Endothelial cell of umbilical vein (primary cell): ENCODE measurements at regions not wholly inside any gene's neighbourhood (a gene's known extent, or its start where the extent isn't known, plus 50 kb on each side); places are given as distances from the start of the nearest gene placed in this dataset.

Source experiments
- BruUV-seq: library from RNA; stranded (reverse); fragments of 400-500 nt; replicated peaks from 2 replicates; lab custom pipeline; 2021; lab: Mats Ljungman, UMichigan
- CTCF ChIA-PET: fragments of 300-600, 350-600 bp; sonication (Branson Sonifier 250); formaldehyde crosslinking; loops from one replicate; lab custom pipeline; 2021; ENCODE audit warnings: antibody characterized with exemption, inconsistent platforms; lab: Charles Lee
- POLR2A ChIA-PET: fragments of 300-600, 350-600 bp; sonication (Branson Sonifier 250); formaldehyde crosslinking; loops from one replicate; lab custom pipeline; 2021; ENCODE audit warnings: antibody characterized with exemption, inconsistent platforms; lab: Charles Lee
- DNase-seq: peaks from one replicate; pipeline ENCODE4 v3.0.0-alpha.2; 2011; ENCODE audit warnings: low read depth, low spot score
- FAIRE-seq: peaks from 2 replicates; lab custom pipeline; 2011; peaks lifted over from hg19 to GRCh38; lab: Jason Lieb, UNC
- H2AFZ ChIP-seq: 2 replicates; pipeline ENCODE4 v1.6.0; 2012; ENCODE audit warnings: low read depth, low read length, control low read depth, inconsistent platforms
- H3K27ac ChIP-seq: 2 replicates; pipeline ENCODE4 v1.5.1; 2011; ENCODE audit warnings: low read depth, mild to moderate bottlenecking, control low read depth, low read length, moderate library complexity; ENCODE audit not compliant: insufficient read depth
- H3K27me3 ChIP-seq, 2 experiments: 2 replicates each; pipeline versions ENCODE4 v1.6.0 to v1.6.1; 2011; ENCODE audit warnings: low read length in 2 of 2, mixed read lengths in 1 of 2; ENCODE audit not compliant: control insufficient read depth in 2 of 2, insufficient read depth in 2 of 2
- H3K36me3 ChIP-seq, 2 experiments: 2 replicates in 1 of 2; 3 replicates in 1 of 2; pipeline ENCODE4 v1.5.1; 2011; ENCODE audit warnings: low read length in 2 of 2, mild to moderate bottlenecking in 1 of 2, moderate library complexity in 1 of 2; ENCODE audit not compliant: control insufficient read depth in 2 of 2, insufficient read depth in 2 of 2; ENCODE audit errors: extremely low read depth in 1 of 2
- H3K4me1 ChIP-seq: 3 replicates; pipeline ENCODE4 v1.5.1; 2011; ENCODE audit warnings: mild to moderate bottlenecking, low read length; ENCODE audit not compliant: control insufficient read depth, insufficient read depth; ENCODE audit errors: extremely low read depth
- H3K4me2 ChIP-seq: 2 replicates; pipeline ENCODE4 v1.6.1; 2011; ENCODE audit warnings: low read length, control low read depth, mixed read lengths; ENCODE audit not compliant: insufficient read depth
- H3K4me3 ChIP-seq, 3 experiments: fragments of 200-600 bp in 1 of 3; sonication (generic), shearing (Covaris generic) in 1 of 3; replicated peaks in 1 of 3; 2 replicates each; pipeline ENCODE4 v1.5.1; 2011 to 2016; ENCODE audit warnings: control low read depth in 3 of 3, low read length in 3 of 3, mild to moderate bottlenecking in 2 of 3, inconsistent platforms in 1 of 3, low read depth in 1 of 3, moderate library complexity in 1 of 3; ENCODE audit not compliant: insufficient read depth in 1 of 3
- H3K79me2 ChIP-seq: 2 replicates; pipeline ENCODE4 v1.6.0; 2012; ENCODE audit warnings: low read length, inconsistent platforms; ENCODE audit not compliant: control insufficient read depth, insufficient read depth
- H3K9ac ChIP-seq: replicated peaks from 2 replicates; pipeline ENCODE3; 2011; ENCODE audit warnings: low read length, control low read depth; ENCODE audit not compliant: insufficient read depth; ENCODE audit errors: extremely low read depth
- H3K9me1 ChIP-seq: replicated peaks from 3 replicates; pipeline ENCODE4 v1.6.0; 2011; ENCODE audit warnings: mild to moderate bottlenecking, low read length; ENCODE audit not compliant: control insufficient read depth, insufficient read depth; ENCODE audit errors: extremely low read depth
- H3K9me3 ChIP-seq: replicated peaks from 2 replicates; pipeline ENCODE4 v1.5.1; 2012; ENCODE audit warnings: low read length, inconsistent platforms; ENCODE audit not compliant: control insufficient read depth, insufficient read depth
- H4K20me1 ChIP-seq: replicated peaks from 2 replicates; pipeline ENCODE3; 2011; ENCODE audit warnings: mild to moderate bottlenecking, low read length; ENCODE audit not compliant: control insufficient read depth, insufficient read depth; ENCODE audit errors: extremely low read depth
- CTCF ChIP-seq, 2 donors: IDR thresholded peaks; 1 replicate in 1 of 2; 2 replicates in 1 of 2; pipeline ENCODE4 v1.5.1; 2011; ENCODE audit warnings: low read length in 2 of 2, mild to moderate bottlenecking in 2 of 2, moderate library complexity in 2 of 2, control low read depth in 1 of 2, inconsistent platforms in 1 of 2, low read depth in 1 of 2; ENCODE audit not compliant: insufficient read depth in 1 of 2; ENCODE audit errors: extremely low read depth in 1 of 2
- EZH2 ChIP-seq: IDR thresholded peaks from 2 replicates; pipeline ENCODE4 v1.6.1; 2012; ENCODE audit warnings: borderline replicate concordance, low read depth, mild to moderate bottlenecking, moderate library complexity, low read length, inconsistent platforms; ENCODE audit not compliant: severe bottlenecking
- FOS ChIP-seq: IDR thresholded peaks from 2 replicates; pipeline ENCODE4 v1.6.1; 2011; ENCODE audit warnings: mild to moderate bottlenecking, low read length, moderate library complexity, borderline replicate concordance; ENCODE audit not compliant: insufficient read depth
- GATA2 ChIP-seq: IDR thresholded peaks from 2 replicates; pipeline ENCODE4 v1.7.0; 2011; ENCODE audit warnings: low read depth, mild to moderate bottlenecking, moderate library complexity, mixed read lengths, low read length; ENCODE audit not compliant: insufficient read length, insufficient read depth
- JUN ChIP-seq: IDR thresholded peaks from 2 replicates; pipeline ENCODE4 v1.6.1; 2011; ENCODE audit warnings: borderline replicate concordance, low read depth; ENCODE audit not compliant: insufficient read length, insufficient read depth
- MAX ChIP-seq: IDR thresholded peaks from 2 replicates; pipeline ENCODE4 v1.6.1; 2011; ENCODE audit not compliant: insufficient read depth, insufficient read length
- MYC ChIP-seq: IDR thresholded peaks from one replicate; pipeline ENCODE4 v1.6.1; 2011; ENCODE audit warnings: mild to moderate bottlenecking, low read depth, low read length
- POLR2A ChIP-seq: IDR thresholded peaks from 2 replicates; pipeline ENCODE4 v1.6.1; 2012; ENCODE audit warnings: low read depth, mild to moderate bottlenecking, control low read depth, low read length
- POLR2AphosphoS5 ChIP-seq: IDR thresholded peaks from 2 replicates; pipeline ENCODE4 v1.6.1; 2012; ENCODE audit warnings: low read depth, mild to moderate bottlenecking, control low read depth, low read length, moderate library complexity; ENCODE audit not compliant: insufficient read depth
- dilution Hi-C: fragments of 300-500 bp; cut with MboI; formaldehyde crosslinking; loops from one replicate; pipeline ENCODE4 v1.15.0; 2019; ENCODE audit warnings: low sequenced_read_pairs; ENCODE audit not compliant: extremely low pct_ligation_motif_present
- intact Hi-C: fragments of 100-400 bp; cut with micrococcal nuclease; formaldehyde crosslinking; loops from one replicate; pipeline ENCODE4 v1.10.0; 2022

GRCh38 chr1:60935599-60936110 lies 146.7 kb upstream of the NFIA start:
- no peaks in the 10 kb centered on the region for H3K27me3 ChIP-seq
- no TSS peak for BruUV-seq
- no peaks in the 10 kb centered on the region for H3K36me3 ChIP-seq
- TF ChIP-seq EZH2 (no peak), POLR2A (no peak), FOS (no peak), MYC (no peak), JUN (no peak), GATA2 (no peak), CTCF (IDR thresholded peaks at IDR 0.05; ENCODE audit: extremely low read depth in 1 of 2, insufficient read depth in 1 of 2, low read depth in 1 of 2, low read length in 2 of 2) (no peak), POLR2AphosphoS5 (no peak), MAX (no peak)
- intact Hi-C loops (no loop called here), dilution Hi-C loops (no loop called here)
- H3K4me3 ChIP-seq: no peak overlapping the region
- ChIA-PET CTCF (interaction anchor here (1.3 to 1.9 kb wide), 2 partner anchors 17 to 24 kb away, joined by 3 to 4 read pairs; no protein-coding TSS in a partner anchor), POLR2A (no interaction called here)
- H4K20me1 ChIP-seq: no peaks in the 10 kb centered on the region
- H3K4me2 ChIP-seq: no peak overlapping the region
- no peaks in the 10 kb centered on the region for H3K79me2 ChIP-seq
- no peak overlapping the region for H2AFZ ChIP-seq
- DNase-seq (no peak), FAIRE-seq (no peak)
- no peak overlapping the region for H3K9ac ChIP-seq
- H3K27ac ChIP-seq: no peak overlapping the region
- peaks cover 11% of the 10 kb centered on the region for H3K4me1 ChIP-seq
- H3K9me3 ChIP-seq: no peaks in the 10 kb centered on the region
- no peaks in the 10 kb centered on the region for H3K9me1 ChIP-seq
